ENCODE measurements at regions not wholly inside any gene's neighbourhood (a gene's known extent, or its start where the extent isn't known, plus 50 kb on each side); places are given as distances from the start of the nearest gene placed in this dataset.
"Not testable (repeated sequence)": the region's sequence is repeated elsewhere in the genome, so short reads cannot be mapped to it uniquely, and the experiment has no call there.

DNA sequence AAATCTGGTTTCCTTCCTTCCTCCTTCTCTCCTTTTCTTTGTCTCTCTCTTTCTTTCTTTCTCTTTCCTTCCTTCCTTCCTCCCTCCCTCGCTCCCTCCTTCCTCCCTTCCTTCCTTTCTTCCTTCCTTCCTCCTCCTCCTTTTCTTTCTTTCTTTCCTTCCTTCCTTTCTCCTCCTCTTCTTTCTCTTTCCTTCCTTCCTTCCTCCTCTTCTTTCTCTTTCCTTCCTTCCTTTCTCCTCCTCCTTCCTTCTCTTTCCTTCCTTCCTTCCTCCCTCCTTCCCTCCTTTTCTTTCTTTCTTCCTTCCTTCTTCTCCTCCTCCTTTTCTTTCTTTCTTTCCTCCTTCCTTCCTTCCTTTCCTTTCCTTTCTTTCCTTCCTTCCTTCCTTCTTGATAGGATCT lies 61.2 kb downstream of the VIP start:
- no peak for DNase-seq

DNA sequence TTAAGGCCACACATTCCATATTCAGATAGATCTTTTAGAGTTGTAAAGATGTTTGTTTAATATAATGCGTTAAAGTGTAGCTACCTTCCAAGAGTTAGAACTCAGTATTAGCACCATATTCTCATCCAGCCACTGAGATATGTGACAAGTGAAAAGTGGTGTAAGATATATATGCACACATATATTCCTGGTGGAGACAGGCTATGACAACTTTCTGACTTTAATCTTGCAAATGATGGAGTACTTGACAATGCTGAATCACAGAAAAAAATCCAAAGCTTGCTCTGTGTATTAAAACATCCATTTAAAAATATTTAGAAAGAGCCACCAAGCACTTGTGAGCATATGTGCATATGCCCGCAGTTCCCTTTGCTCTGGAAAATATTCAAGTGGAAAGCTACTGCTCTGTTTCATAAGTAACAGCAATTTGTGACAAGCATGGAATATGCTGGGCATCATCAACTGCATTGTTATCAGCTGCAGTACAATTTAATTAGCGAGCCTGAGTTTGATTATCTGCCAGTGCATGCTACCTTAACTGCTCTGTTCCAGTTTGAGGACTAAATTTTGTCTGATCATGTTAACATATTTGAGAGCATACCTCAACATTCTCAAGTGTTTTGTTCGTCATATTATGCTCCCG lies 64.8 kb downstream of the VIP start:
- no peak for DNase-seq

DNA sequence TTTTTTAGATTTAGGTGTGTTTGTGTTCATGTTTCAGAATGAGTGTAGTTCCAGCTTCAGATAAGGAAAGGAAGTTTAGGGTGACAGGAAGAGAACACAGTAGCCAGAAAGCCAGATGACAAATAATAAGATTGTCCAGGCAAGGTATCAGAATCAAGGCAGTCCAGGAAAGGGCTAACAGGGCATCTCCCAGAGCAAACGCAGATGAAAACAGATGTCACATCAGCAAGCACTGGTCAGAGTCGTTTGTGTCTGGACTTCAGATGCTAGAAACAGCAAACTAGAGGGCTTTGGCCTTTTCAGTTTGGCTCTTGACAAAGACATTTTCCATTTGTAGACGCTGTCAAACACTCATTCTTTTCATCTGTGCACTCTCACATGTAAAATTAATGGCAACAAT lies 65.5 kb downstream of the VIP start:
- DNase-seq = no peak

DNA sequence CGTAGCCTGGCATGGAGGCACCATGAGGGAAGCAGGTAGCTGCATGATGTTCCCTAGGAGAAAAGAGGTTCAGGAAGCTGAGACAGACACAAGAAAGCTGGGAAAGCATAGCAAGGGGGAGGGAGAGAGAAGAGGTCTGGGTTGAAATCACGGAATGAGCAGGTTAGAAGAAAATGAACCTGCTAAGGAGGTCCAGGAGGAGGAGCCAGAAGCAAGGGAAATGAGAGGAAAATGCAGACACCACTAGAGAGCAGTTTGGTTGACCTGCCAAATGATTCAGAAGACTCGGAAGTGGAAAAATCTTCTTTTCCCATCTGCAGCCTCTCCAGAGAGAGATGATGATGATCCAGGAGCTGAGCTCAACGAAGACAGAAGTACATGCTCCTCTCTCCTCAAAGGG lies 70.9 kb downstream of the VIP start:
- DNase-seq = no peak

DNA sequence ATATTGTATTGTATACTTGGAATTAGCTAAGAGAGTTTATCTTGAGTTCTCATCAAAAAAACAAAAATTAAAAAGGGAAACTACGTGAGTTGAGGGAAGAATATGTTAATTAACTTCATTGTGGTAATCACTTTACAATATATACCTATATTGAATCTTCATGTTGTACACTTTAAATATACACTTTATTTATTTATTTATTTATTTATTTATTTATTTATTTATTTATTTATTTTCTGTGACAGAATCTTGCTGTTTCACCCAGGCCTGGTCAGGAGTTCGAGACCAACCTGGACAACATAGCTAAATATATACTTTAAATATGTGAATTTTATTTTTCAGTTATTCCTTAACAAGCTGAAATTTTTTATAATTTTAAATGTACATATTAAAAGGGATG lies 74.1 kb downstream of the VIP start:
- no peak for DNase-seq

DNA sequence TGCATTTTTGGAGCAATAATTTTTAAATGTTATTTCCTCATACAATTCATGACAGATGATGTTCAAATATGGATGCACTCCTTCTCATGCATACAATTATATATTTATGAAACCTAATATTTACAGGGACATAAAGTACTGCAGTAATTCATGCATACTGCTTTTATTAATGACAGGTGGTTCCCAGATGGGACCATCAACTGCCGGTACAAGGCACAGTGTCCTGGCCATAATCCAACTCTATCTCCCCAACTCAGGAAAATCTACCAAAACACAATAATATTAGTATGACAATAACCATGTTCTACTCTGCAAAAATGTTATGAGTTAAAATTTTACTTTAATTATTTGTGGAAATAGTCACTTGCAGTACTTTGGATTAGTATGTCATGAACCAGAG lies 77.8 kb downstream of the VIP start:
- peak; percentile 34 for DNase-seq

DNA sequence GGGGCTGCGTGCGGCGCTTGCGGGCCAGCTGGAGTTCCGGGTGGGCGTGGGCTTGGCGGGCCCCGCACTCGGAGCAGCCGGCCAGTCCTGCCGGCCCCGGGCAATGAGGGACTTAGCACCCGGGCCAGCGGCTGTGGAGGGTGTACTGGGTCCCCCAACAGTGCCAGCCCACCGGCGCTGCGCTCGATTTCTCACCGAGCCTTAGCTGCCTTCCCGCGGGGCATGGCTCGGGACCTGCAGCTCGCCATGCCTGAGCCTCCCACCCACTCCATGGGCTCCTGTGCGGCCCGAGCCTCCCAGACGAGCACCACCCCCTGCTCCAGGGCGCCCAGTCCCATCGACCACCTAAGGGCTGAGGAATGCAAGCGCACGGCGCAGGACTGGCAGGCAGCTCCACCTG lies 83.8 kb downstream of the VIP start:
- not testable (repeated sequence) for DNase-seq

DNA sequence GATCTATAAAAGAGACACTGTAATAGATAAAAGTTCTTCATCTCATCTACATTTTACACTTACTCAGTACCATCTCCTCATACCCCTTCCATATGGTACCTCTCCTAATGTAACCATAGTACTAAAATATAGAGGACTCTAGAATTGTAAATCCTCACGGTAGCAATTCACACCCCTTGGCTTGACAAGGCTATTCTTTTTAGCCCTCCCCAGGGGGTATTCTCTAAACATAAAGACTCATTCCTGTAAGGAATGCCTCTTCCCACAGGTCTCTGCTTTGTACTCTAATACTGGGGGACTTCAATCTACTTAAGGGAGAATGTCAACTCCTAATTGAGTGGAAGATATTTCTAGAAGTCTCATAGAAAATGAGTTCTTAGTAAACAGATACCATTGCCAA lies 85.9 kb downstream of the VIP start:
- DNase-seq = no peak

DNA sequence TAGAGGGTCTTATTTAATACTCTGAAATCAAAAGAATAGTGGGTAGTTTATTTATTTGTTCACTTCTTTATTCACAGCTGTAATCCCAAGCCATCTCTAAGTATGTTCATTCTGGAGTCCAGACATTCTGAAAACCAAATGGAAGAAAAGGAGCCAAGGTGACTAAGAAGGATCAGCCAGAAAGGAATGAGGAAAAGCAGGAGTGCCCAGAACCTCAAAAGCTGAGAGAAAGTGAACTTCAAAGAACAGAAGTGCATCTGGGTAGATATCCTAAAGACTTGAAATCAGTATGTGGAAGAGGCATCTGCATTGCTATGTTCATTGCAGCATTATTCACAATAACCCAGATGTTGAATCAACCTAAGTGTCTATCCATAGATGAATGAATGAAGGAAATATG lies 94.8 kb downstream of the VIP start:
- DNase-seq = no peak

DNA sequence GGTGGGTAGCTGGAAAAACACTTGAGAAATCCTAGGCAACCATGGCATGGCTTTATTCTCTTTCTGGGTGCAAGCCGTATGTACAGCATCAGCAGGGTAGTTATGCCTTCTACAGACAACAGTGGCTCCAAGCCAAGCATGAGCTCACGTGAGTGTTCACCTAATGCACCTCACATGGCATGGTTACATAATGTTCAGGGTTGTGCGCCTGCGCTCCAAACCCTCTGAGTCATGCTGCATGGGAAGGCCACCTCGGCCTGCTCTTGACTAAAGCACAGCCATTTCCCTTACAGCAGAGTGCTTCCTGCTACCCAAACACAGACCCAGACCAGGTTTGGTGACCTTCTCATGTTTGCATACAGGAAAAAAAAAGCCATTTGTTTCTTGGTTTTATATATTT lies 96.2 kb downstream of the VIP start:
- no peak for DNase-seq

DNA sequence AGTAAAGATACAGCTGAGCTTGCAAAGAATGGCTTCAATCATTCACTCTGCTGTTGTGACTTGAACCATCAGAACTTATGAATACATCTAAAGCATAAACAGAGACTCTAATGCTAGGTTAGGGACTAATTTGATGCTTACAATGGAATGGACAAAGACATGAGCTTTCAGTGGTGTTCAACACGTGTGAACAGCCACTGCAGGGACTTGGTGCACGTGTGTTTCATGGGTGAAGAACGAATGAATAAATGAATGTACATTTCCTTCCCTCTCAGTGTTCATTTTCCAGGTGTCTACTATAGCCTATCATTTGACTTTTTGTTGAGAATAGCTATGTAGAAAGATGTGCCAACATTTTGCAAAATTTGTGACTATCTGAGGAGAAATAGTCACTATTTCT lies 98.3 kb downstream of the VIP start:
- DNase-seq = no peak

DNA sequence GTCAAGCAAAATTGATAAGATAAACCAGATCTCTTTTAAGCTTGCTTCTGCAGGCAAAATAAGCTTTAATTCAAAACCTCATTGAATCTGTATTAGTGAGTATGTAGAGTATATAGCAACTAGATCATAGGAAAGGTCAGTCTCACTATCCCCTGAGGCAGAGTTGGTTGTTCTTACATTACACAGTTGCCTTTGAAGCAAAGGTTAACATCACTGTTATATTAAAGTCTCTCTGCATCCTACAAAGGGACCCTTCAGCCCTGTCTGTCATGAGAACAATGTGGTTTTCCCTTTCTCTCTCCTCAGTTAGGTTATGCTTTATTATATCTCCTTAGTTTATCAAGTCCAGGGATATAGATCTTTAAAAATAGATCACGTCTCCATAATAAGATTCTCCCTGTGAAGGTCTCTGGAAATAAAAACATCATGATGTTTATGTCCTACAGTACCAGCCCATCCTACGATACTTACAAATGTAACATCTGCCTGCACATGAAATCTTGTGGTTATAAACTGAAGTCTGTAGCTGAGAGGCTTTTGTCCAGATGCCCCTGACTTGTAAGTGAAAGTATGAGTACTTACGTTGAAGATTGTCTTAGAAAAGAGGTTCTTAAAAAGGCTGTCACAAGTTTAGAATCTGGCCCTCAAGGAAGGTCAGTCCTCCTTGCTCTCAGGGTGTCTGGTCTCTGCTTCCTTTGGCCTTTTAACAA lies 103.6 kb downstream of the VIP start:
- DNase-seq = no peak

DNA sequence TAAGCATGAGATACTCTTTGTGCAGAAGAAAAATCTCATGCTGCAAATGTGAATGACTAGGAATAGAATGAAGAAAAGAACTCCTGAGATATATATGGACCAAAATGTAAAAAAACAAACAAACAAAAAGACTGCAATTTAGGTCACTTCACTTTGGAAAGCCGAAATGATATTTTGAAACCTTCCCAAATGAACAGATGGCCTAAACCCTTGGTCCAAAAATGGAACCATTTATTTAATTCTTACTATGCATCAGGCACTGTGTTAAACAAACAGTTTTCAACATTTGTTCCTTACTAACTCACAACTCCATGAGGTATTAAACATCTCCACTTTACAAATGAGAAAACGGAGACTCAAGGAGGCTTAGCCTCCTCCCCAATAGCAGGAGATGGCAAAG lies 107.5 kb downstream of the VIP start:
- no peak for DNase-seq

DNA sequence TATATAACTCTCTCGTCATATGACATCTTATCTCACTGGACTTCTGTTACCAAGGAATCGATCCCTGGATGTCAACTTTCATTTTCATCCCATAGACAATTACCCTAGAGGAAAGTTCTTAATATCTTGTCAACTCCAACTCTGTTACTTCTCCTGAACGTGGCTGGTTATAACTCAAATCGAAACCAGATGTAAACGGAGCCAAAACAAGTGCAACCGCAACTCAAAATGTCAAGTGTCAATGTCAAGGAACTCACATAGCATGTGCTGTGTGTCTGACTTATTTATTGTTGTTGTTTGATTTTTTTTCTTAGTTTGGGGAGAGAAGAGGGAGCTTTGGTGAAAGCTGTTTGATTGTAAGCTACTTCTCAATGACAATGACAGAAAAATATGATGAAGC lies 108.6 kb downstream of the VIP start:
- DNase-seq = peak; percentile 18

DNA sequence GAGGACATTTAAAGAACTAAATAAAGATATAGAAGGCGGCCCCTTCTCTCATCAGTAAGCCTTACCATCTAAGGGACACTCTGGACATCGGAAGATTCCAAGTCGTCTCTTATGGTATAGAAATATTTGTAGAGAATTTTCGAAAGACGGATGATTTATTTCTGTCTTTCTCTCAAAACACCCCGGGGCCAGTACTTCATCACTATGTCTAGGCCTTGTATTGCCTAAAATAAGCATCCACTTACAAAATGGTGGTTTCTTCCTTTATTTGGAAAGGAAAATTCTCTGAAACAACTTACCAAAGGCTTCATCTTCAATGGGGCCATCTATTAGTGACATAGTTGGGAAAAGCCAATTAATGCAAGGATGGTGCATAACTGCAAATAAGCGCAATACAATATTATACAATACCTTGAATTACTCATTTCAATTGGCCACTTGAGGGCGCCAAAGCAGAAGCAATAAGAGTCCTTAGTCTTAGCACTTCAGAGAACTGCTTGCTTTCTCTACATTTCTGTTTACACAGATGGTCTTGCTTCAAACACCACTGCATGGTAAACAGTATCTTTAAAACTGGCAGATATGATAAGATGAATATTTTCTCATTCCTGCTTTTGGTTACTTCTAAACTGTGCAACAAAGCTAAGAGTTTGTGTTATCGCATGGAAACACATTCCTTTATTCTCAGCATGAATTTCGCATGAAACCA lies 113.2 kb downstream of the VIP start:
- peak; percentile 80 for DNase-seq

DNA sequence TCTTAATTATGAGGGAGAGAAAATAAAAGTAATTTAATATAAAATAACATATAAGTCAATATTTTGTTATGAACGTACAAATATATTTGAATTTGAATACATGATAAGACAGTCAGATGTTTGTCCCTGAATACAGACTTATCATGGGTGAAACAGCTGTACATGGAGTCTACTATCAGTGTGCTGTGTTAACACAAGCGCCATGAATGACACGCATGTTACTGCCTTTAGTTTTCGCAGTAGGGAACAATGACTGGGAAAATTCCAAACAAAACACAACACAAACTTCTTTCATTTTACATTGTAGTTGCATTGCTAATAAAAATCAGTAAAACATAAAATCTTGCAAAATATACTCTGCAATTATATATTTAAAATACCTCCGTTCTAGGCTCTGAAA lies 108.6 kb downstream of the FBXO5 start:
- no peak for DNase-seq

DNA sequence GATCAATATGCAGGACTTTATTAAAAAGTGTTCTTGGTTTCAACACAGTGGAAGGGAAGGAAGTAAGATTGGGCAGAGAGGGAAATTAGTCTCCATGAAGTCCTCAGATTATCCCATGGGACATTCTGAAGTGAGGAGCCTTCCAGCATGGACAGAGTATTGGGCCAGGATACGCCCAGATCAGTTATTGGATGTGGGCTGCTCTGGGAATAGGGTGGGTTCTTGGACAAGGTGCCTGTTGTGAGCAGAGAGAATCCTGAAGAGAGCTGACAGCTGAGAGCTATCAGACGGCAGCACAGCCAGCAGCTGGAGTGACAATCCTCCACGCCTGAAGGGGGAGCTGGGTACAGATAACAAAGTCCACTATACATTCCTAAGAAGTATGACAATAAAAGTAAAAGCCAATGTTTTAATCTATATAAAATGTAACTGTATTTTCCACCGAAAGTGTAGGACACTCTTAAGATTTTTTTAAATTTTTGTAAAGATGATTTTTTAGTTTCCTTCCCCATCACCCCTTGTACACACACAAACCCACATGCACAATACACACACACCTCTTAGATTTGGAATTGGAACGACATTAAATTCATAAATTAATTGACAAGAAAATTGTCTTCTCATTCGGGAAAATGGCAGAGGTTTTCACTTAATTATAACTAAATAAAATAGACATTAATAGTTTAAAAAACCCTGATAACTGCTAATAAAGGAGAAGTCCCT lies 107.8 kb downstream of the FBXO5 start:
- no peak for DNase-seq

DNA sequence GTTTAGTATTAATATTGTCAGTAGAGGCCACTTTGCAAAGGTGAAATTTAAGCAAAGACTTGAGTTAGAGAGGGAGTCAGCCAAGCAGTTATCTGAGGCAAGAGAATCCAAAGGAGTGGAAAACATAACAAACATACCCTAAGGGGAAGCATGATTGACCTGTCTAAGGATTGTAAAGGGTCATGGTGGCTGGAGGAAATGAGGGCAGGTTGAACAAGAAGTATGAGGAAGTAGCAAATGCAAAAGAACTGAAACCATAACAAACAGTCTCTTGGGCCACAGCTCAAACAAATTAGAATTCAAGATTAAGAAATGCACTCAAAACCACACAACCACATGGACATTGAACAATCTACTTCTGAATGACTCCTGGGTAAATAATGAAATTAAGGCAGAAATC lies 103.2 kb downstream of the FBXO5 start:
- DNase-seq = no peak

DNA sequence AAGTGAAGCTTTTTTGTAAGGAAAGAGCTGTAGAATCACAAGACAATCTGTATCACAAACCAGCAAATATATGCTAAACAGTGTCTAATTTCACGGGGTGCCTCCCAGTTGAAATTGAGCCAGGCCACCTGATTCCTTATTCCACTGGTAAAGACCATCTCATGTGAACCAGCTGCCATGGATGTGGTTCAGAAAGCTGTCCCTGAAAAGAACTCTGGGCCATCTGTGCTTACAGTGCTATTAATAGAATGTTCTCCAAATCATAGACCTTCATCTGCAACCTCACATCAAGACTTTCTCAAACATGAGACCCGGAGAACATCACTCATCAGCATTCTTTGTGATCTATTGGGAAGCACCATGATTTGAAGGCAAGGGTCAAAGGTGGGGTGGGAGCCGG lies 89.7 kb downstream of the FBXO5 start:
- DNase-seq = no peak

DNA sequence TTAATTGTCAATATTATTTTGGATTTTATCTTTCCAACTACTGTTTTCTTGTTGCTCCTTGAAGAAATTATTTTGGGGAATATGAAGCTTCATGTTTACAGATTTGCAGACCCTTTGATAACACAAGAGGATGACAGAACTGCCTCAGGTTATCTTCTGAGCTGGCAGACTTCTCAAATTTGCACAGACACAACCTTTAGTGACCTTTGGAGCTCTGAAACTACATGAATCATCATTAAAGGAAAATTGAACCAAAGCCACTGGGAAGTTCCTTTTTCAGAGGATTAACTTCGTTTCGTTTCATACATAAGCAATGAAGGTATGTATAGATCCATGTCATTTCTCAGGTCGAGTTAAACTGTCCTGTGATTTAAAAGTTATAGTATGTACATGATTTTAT lies 85.9 kb downstream of the FBXO5 start:
- no peak for DNase-seq

DNA sequence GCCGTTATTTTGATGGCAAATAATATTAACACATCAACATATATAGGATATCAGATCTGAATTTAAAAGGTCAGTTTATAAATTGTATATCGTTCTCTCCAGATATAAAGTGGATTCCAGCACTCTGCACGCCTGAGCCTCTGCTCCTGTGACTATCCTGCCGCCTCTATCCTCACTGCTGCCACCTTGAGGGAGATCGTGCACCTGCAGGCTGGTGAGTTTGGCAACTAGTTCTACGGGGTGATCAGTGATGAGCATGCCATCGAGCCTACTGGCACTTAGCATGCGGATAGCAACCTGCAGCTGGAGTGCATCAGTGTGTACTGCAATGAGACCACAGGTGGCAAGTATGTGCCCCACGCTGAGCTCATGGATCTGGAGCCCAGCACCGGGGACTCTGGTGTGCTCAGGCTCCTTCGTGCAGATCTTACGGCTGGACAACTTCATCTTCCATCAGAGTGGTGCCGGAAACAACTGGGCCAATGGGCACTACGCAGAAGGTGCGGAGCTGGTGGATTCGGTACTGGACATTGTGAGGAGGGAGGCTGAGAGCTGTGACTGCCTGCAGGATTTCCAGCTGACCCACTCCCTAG lies 84.9 kb downstream of the FBXO5 start:
- peak; percentile 75 for DNase-seq

DNA sequence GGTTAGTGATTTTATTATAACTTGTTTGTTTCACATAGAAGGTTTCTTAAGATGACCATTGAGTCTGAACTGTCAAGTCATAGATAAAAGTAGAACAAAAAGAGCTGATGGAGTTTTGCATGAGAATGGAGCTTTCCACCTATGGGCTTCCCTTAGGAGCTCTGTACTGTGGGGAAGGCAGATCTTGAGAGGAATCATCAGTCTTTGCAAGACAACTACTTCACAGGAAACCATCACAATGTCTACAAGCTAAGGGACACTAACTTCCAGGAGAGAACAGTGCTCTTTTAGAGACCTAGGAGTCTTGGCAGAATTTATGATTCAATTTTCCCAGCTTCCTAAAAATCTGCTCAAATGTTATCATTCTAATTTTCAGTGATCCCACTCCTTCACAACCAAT lies 78.2 kb downstream of the FBXO5 start:
- DNase-seq = no peak

DNA sequence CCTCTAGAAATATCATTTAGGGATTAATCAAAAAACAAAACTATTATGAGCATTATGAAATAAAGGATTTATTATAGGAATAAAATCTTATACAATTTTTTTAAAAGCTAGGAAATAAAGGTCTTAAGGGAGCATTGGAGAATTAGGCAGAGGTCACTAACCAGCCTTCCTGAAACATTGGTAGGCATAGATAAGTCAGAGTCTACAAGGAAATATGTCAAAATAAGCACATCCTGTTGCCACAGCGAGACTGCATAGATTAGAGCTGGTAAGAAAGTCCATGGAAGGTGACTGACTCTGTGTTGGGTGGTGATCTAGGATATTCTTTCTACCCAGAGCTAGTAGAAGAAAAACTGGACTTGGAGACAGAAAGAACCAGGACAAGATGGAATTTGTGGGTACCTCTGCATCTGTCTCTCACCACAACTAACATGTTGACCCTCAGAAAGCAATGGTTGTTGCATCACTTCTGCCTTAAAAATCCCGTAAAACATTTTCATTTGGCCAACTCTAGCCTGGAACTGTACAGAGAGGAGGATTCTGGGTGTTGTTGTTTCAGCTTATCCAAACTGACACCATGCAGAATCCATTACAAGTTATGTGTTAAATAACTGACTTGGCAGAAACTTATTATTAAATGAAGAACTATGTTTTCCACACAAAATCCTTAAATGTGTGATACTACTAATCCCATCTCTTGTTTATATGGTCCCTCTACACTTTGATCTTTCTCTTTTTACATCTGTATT lies 77.1 kb downstream of the FBXO5 start:
- DNase-seq = no peak
